GM12878 (cell line): ENCODE measurements at regions not wholly inside any gene's neighbourhood (a gene's known extent, or its start where the extent isn't known, plus 50 kb on each side); places are given as distances from the start of the nearest gene placed in this dataset.
A peak's percentile ranks its signal among the peaks of the same experiment; 100 is the strongest.

Source experiments
- ATAC-seq: fragments of 200-7000 bp; cut with Tn5 transposase; 3 replicates; pipeline ENCODE4 v1.9.1; 2020; ENCODE audit warnings: mild to moderate bottlenecking, moderate library complexity
- BruUV-seq: library from RNA; stranded (reverse); fragments of 400-500 nt; replicated peaks from 2 replicates; lab custom pipeline; 2021; lab: Mats Ljungman, UMichigan
- CTCF ChIA-PET: fragments of 300-600 bp; sonication (Branson Sonifier 250); formaldehyde crosslinking; extraction: SDS; loops from one replicate; lab custom pipeline; 2021; ENCODE audit warnings: inconsistent platforms; lab: Yijun Ruan, JAX
- POLR2A ChIA-PET: fragments of 350-600 bp; formaldehyde crosslinking; extraction: SDS; loops from one replicate; lab custom pipeline; 2021; ENCODE audit warnings: inconsistent platforms; lab: Charles Lee
- RAD21 ChIA-PET: fragments of 300-600 bp; sonication (Branson Sonifier 250); formaldehyde crosslinking; loops from one replicate; lab custom pipeline; 2023; ENCODE audit warnings: antibody characterized with exemption; ENCODE audit not compliant: unreplicated experiment; lab: Charles Lee
- SMC1A ChIA-PET: fragments of 300-600 bp; sonication (Branson Sonifier 250); formaldehyde crosslinking; loops from one replicate; lab custom pipeline; 2023; ENCODE audit not compliant: unreplicated experiment, uncharacterized antibody; lab: Charles Lee
- DNase-seq: peaks from one replicate; pipeline ENCODE4 v3.0.0-alpha.2; 2011; ENCODE audit warnings: low read depth, low spot score
- FAIRE-seq: peaks from 3 replicates; lab custom pipeline; 2011; peaks lifted over from hg19 to GRCh38; lab: Jason Lieb, UNC
- H2AFZ ChIP-seq: 2 replicates; pipeline ENCODE4 v1.6.0; 2011; ENCODE audit warnings: low read depth, low read length, control low read depth; ENCODE audit not compliant: control insufficient read depth
- H3K27ac ChIP-seq: 2 replicates; pipeline ENCODE4 v1.5.1; 2011; ENCODE audit warnings: control low read depth; ENCODE audit not compliant: control insufficient read depth, insufficient read depth
- H3K27me3 ChIP-seq, 2 experiments: replicated peaks in 1 of 2; 2 replicates each; pipeline versions ENCODE4 v1.6.0 to v1.6.1; 2011; ENCODE audit warnings: low read length in 1 of 2; ENCODE audit not compliant: control insufficient read depth in 2 of 2, insufficient read depth in 2 of 2
- H3K36me3 ChIP-seq, 2 experiments: 2 replicates each; pipeline ENCODE4 v1.5.1; 2011; ENCODE audit warnings: low read length in 1 of 2; ENCODE audit not compliant: control insufficient read depth in 2 of 2, insufficient read depth in 2 of 2
- H3K4me1 ChIP-seq: 2 replicates; pipeline ENCODE4 v1.6.1; 2011; ENCODE audit warnings: mild to moderate bottlenecking, low read length, moderate library complexity, mixed read lengths; ENCODE audit not compliant: control insufficient read depth, insufficient read depth
- H3K4me2 ChIP-seq: 2 replicates; pipeline ENCODE4 v1.6.0; 2011; ENCODE audit warnings: control low read depth; ENCODE audit not compliant: control insufficient read depth, insufficient read depth
- H3K4me3 ChIP-seq: fragments of 200-600 bp; sonication (generic); 2 replicates; pipeline ENCODE4 v1.5.1; 2016
- H3K79me2 ChIP-seq: 2 replicates; pipeline ENCODE4 v1.6.0; 2011; ENCODE audit warnings: low read length; ENCODE audit not compliant: control insufficient read depth, insufficient read depth
- H3K9ac ChIP-seq: 2 replicates; pipeline ENCODE4 v1.8.0; 2011; ENCODE audit warnings: low read length, control low read depth, mixed read lengths; ENCODE audit not compliant: control insufficient read depth, insufficient read depth
- H3K9me3 ChIP-seq: replicated peaks from 3 replicates; pipeline ENCODE4 v1.5.1; 2011; ENCODE audit warnings: mild to moderate bottlenecking, low read length; ENCODE audit not compliant: control insufficient read depth, insufficient read depth
- H4K20me1 ChIP-seq: 2 replicates; pipeline ENCODE4 v1.6.0; 2011; ENCODE audit not compliant: control insufficient read depth, insufficient read depth
- ATF2 ChIP-seq: IDR thresholded peaks from 2 replicates; pipeline ENCODE4 v1.6.1; 2012; ENCODE audit warnings: low read length, inconsistent platforms
- BHLHE40 ChIP-seq, 2 experiments: fragments of 450-650 bp in 1 of 2; IDR thresholded peaks; 2 replicates each; pipeline ENCODE4 v1.6.1; 2011 to 2017; ENCODE audit warnings: low read depth in 2 of 2, borderline replicate concordance in 1 of 2, improper control_type of control experiment in 1 of 2, low read length in 1 of 2, mild to moderate bottlenecking in 1 of 2
- BRCA1 ChIP-seq: IDR thresholded peaks from 2 replicates; pipeline ENCODE4 v1.6.1; 2011; ENCODE audit warnings: low read depth, low read length, improper control_type of control experiment
- CREB1 ChIP-seq: IDR thresholded peaks from 2 replicates; pipeline ENCODE4 v1.6.1; 2012; ENCODE audit warnings: low read depth, mild to moderate bottlenecking, inconsistent platforms
- E4F1 ChIP-seq: fragments of 450-650 bp; IDR thresholded peaks from 2 replicates; pipeline ENCODE4 v1.6.1; 2018; ENCODE audit warnings: borderline replicate concordance, mild to moderate bottlenecking; ENCODE audit not compliant: partially characterized antibody
- ELK1 ChIP-seq: IDR thresholded peaks from 2 replicates; pipeline ENCODE4 v1.6.1; 2012; ENCODE audit warnings: low read depth, low read length, improper control_type of control experiment
- EZH2 ChIP-seq: IDR thresholded peaks from 2 replicates; pipeline ENCODE4 v1.6.1; 2012; ENCODE audit warnings: low read depth, mild to moderate bottlenecking, control low read depth, inconsistent platforms, low read length, borderline replicate concordance; ENCODE audit not compliant: control insufficient read depth
- POLR2AphosphoS5 ChIP-seq: IDR thresholded peaks from 2 replicates; pipeline ENCODE4 v1.6.1; 2011; ENCODE audit warnings: mild to moderate bottlenecking, low read length, inconsistent platforms
- SPI1 ChIP-seq: IDR thresholded peaks from 2 replicates; pipeline ENCODE4 v1.6.1; 2011; ENCODE audit warnings: low read depth, mild to moderate bottlenecking, low read length, moderate library complexity, borderline replicate concordance; ENCODE audit not compliant: insufficient read depth
- ZBED1 ChIP-seq: IDR thresholded peaks from 2 replicates; pipeline ENCODE4 v1.6.1; 2016; ENCODE audit warnings: borderline replicate concordance
- WGBS: methylation state at CpG from one replicate; pipeline ENCODE4 v1.1.6; 2016; ENCODE audit warnings: low lambda C conversion rate; ENCODE audit not compliant: insufficient replicate concordance, insufficient coverage; ENCODE audit errors: missing lambda C conversion rate; 5-methylcytosine and 5-hydroxymethylcytosine counted together
- in situ Hi-C: fragments of 300-500 bp; cut with MboI; formaldehyde crosslinking; loops from 9 replicates; pipeline ENCODE4 v1.14.3; 2018; ENCODE audit warnings: mixed read lengths
- intact Hi-C: fragments of 100-400 bp; cut with micrococcal nuclease; formaldehyde crosslinking; loops from one replicate; pipeline ENCODE4 v1.14.2; 2022; ENCODE audit not compliant: unreplicated experiment

GRCh38 chr18:79590191-79591031, 89.2 kb upstream of the CTDP1 start:
- no peak for FAIRE-seq
- CTCF ChIA-PET = no interaction called here

GRCh38 chr18:79591032-79591308, 88.6 kb upstream of the CTDP1 start:
- BruUV-seq = no TSS peak
- Histone ChIP-seq H3K4me3 (no peak overlapping the region), H4K20me1 (no peaks in the 10 kb centered on the region), H3K79me2 (no peaks in the 10 kb centered on the region), H3K9me3 (peaks cover 1% of the 10 kb centered on the region; the same call in 1 of the 3 replicates), H3K36me3 (no peaks in the 10 kb centered on the region), H2AFZ (no peak overlapping the region), H3K4me1 (no peaks in the 10 kb centered on the region), H3K27me3 (no peaks in the 10 kb centered on the region; a peak in 1 of 4 replicates), H3K4me2 (no peak overlapping the region), H3K27ac (no peak overlapping the region), H3K9ac (no peak overlapping the region)
- in situ Hi-C loops = no loop called here
- WGBS = 16% methylated on average over 4 of the region's 4 CpGs
- intact Hi-C loops = no loop called here
- RAD21 ChIA-PET = no interaction called here
- SMC1A ChIA-PET = no interaction called here
- DNase-seq (no peak), FAIRE-seq (no peak), ATAC-seq (no peak)
- POLR2A ChIA-PET = no interaction called here
- CTCF ChIA-PET = no interaction called here
- TF ChIP-seq ELK1 (no peak), SPI1 (no peak), E4F1 (no peak), ATF2 (no peak), BRCA1 (no peak), ZBED1 (no peak), CREB1 (no peak), EZH2 (no peak)

More at GRCh38 chr18:79590191-79591031, 89.2 kb upstream of the CTDP1 start:
- in situ Hi-C loops = no loop called here
- Histone ChIP-seq H4K20me1 (no peaks in the 10 kb centered on the region), H3K9ac (no peak overlapping the region), H3K27ac (no peak overlapping the region), H3K36me3 (no peaks in the 10 kb centered on the region), H3K4me1 (no peaks in the 10 kb centered on the region), H3K27me3 (no peaks in the 10 kb centered on the region), H3K4me2 (no peak overlapping the region), H2AFZ (no peak overlapping the region), H3K4me3 (no peak overlapping the region), H3K79me2 (no peaks in the 10 kb centered on the region), H3K9me3 (peaks cover 1% of the 10 kb centered on the region; the same call in 1 of the 3 replicates)
- SMC1A ChIA-PET = no interaction called here
- 60% methylated on average over 31 of the region's 31 CpGs for WGBS
- intact Hi-C loops = no loop called here
- BruUV-seq = no TSS peak
- TF ChIP-seq BHLHE40 (IDR thresholded peaks at IDR 0.05; ENCODE audit: borderline replicate concordance in 1 of 2, low read depth in 2 of 2, low read length in 1 of 2) (peak in 1 of 2 experiments; percentile 14; a peak in 1 of 4 replicates), POLR2AphosphoS5 (no peak)
- ATAC-seq (no peak), DNase-seq (no peak)
- POLR2A ChIA-PET = no interaction called here
- RAD21 ChIA-PET = no interaction called here
